IMR-90 (cell line): ENCODE measurements at regions not wholly inside any gene's neighbourhood (a gene's known extent, or its start where the extent isn't known, plus 50 kb on each side); places are given as distances from the start of the nearest gene placed in this dataset.

ENCODE experiments used
- BHLHE40 ChIP-seq: fragments of 150-350 bp; IDR thresholded peaks from 2 replicates; pipeline ENCODE4 v1.6.1; 2016; ENCODE audit warnings: mild to moderate bottlenecking, low read depth, low read length
- CEBPB ChIP-seq: IDR thresholded peaks from 2 replicates; pipeline ENCODE4 v1.6.1; 2012; ENCODE audit warnings: low read depth, low read length, improper control_type of control experiment
- CHD1 ChIP-seq: IDR thresholded peaks from 2 replicates; pipeline ENCODE4 v1.6.1; 2012; ENCODE audit warnings: low read depth, low read length, improper control_type of control experiment
- FOS ChIP-seq: fragments of 150-350 bp; IDR thresholded peaks from 2 replicates; pipeline ENCODE4 v1.6.1; 2016; ENCODE audit warnings: low read depth, low read length
- MAZ ChIP-seq: IDR thresholded peaks from 2 replicates; pipeline ENCODE4 v1.6.1; 2012; ENCODE audit warnings: low read depth, mild to moderate bottlenecking, low read length, improper control_type of control experiment, moderate library complexity, borderline replicate concordance
- MXI1 ChIP-seq: IDR thresholded peaks from 2 replicates; pipeline ENCODE4 v1.6.1; 2012; ENCODE audit warnings: low read depth, mild to moderate bottlenecking, low read length, moderate library complexity, borderline replicate concordance
- NFE2L2 ChIP-seq: fragments of 150-350 bp; IDR thresholded peaks from 2 replicates; pipeline ENCODE4 v1.6.1; 2016; ENCODE audit warnings: low read depth, mild to moderate bottlenecking, low read length
- POLR2A ChIP-seq: IDR thresholded peaks from 2 replicates; pipeline ENCODE4 v1.6.1; 2012; ENCODE audit warnings: mild to moderate bottlenecking, low read depth, low read length
- RAD21 ChIP-seq: IDR thresholded peaks from 2 replicates; pipeline ENCODE4 v1.6.1; 2012; ENCODE audit warnings: low read length, improper control_type of control experiment
- RCOR1 ChIP-seq: IDR thresholded peaks from 2 replicates; pipeline ENCODE4 v1.6.1; 2012; ENCODE audit warnings: mild to moderate bottlenecking, low read length, improper control_type of control experiment; ENCODE audit not compliant: insufficient replicate concordance
- RFX5 ChIP-seq: IDR thresholded peaks from 2 replicates; pipeline ENCODE4 v1.8.0; 2012; ENCODE audit warnings: low read depth, mild to moderate bottlenecking, low read length, moderate library complexity
- SMC3 ChIP-seq: fragments of 150-350 bp; IDR thresholded peaks from 2 replicates; pipeline ENCODE4 v1.6.1; 2016; ENCODE audit warnings: low read depth, mild to moderate bottlenecking, antibody characterized with exemption, low read length, moderate library complexity
- TF ChIP-seq, protein P1 (sequence below): fragments of 150-350 bp; IDR thresholded peaks from 2 replicates; pipeline ENCODE4 v1.6.1; 2017; ENCODE audit warnings: mild to moderate bottlenecking, antibody characterized with exemption, low read length, low read depth
- TF ChIP-seq, protein P2 (sequence below): conservative IDR thresholded peaks from 2 replicates; pipeline ENCODE4 v1.5.1; 2012; ENCODE audit warnings: mild to moderate bottlenecking, low read depth, low read length, improper control_type of control experiment

DNA sequence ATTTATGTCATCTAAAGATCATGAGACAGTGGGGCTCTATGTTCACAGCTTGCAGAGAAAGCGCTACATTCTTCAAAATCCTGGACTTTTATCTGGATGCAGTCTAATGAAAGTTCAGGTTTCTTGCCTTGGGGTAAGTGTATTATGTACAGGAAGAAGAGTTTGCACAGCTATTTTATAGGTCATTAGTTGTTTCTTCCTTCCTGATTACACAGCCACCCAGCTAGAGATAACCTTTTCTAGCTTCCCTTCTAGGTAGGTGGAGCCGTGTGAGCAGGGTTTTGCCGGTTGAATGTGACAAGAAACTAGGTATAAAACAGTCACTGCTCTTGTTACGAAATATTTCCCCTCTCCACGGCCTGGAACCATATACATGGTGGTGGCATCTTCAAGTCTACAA is 800.8 kb upstream of the SOX11 start:
- TF ChIP-seq POLR2A (no peak), RCOR1 (no peak), RFX5 (no peak), BHLHE40 (no peak), RAD21 (no peak), CEBPB (no peak), MAZ (no peak), CHD1 (no peak), SMC3 (no peak), FOS (no peak), MXI1 (no peak), NFE2L2 (no peak)
- TF ChIP-seq, protein P1, sequence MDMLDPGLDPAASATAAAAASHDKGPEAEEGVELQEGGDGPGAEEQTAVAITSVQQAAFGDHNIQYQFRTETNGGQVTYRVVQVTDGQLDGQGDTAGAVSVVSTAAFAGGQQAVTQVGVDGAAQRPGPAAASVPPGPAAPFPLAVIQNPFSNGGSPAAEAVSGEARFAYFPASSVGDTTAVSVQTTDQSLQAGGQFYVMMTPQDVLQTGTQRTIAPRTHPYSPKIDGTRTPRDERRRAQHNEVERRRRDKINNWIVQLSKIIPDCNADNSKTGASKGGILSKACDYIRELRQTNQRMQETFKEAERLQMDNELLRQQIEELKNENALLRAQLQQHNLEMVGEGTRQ, result no peak
- TF ChIP-seq, protein P2, sequence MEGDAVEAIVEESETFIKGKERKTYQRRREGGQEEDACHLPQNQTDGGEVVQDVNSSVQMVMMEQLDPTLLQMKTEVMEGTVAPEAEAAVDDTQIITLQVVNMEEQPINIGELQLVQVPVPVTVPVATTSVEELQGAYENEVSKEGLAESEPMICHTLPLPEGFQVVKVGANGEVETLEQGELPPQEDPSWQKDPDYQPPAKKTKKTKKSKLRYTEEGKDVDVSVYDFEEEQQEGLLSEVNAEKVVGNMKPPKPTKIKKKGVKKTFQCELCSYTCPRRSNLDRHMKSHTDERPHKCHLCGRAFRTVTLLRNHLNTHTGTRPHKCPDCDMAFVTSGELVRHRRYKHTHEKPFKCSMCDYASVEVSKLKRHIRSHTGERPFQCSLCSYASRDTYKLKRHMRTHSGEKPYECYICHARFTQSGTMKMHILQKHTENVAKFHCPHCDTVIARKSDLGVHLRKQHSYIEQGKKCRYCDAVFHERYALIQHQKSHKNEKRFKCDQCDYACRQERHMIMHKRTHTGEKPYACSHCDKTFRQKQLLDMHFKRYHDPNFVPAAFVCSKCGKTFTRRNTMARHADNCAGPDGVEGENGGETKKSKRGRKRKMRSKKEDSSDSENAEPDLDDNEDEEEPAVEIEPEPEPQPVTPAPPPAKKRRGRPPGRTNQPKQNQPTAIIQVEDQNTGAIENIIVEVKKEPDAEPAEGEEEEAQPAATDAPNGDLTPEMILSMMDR, result no peak
